Suprapubic skin (tissue), 4 donors: ENCODE measurements at regions not wholly inside any gene's neighbourhood (a gene's known extent, or its start where the extent isn't known, plus 50 kb on each side); places are given as distances from the start of the nearest gene placed in this dataset.

Source experiments
- DNase-seq, 2 donors: peaks; one replicate each; pipeline ENCODE4 v3.0.0-alpha.2; 2019; ENCODE audit warnings: low spot score in 2 of 2
- H3K27ac ChIP-seq: fragments of 200-600 bp; sonication (generic); one replicate; pipeline ENCODE4 v1.5.1; 2019
- H3K27me3 ChIP-seq: fragments of 200-600 bp; sonication (generic); one replicate; pipeline ENCODE4 v1.5.1; 2019
- H3K36me3 ChIP-seq: fragments of 200-600 bp; sonication (generic); one replicate; pipeline ENCODE4 v1.5.1; 2019
- H3K4me1 ChIP-seq: fragments of 200-600 bp; sonication (generic); one replicate; pipeline ENCODE4 v1.5.1; 2019
- H3K4me3 ChIP-seq: fragments of 200-600 bp; sonication (generic); one replicate; pipeline ENCODE4 v1.5.1; 2019; ENCODE audit warnings: mild to moderate bottlenecking
- H3K9me3 ChIP-seq: fragments of 200-600 bp; sonication (generic); one replicate; pipeline ENCODE4 v1.5.1; 2019
- EP300 ChIP-seq: sonication (generic); formaldehyde crosslinking; IDR thresholded peaks from one replicate; pipeline ENCODE4 v1.6.1; 2017; ENCODE audit warnings: antibody characterized with exemption
- POLR2A ChIP-seq, 2 donors: fragments of 450-650 bp; IDR thresholded peaks; one replicate each; pipeline ENCODE4 v1.6.1; 2017; ENCODE audit warnings: antibody characterized with exemption in 2 of 2, mild to moderate bottlenecking in 2 of 2, moderate library complexity in 2 of 2
- POLR2AphosphoS5 ChIP-seq, 3 donors: sonication (generic); formaldehyde crosslinking; IDR thresholded peaks; one replicate each; pipeline ENCODE4 v1.6.1; 2017; ENCODE audit warnings: antibody characterized with exemption in 3 of 3
- WGBS: methylation state at CpG from one replicate; pipeline ENCODE4 v1.1.5; 2018; 5-methylcytosine and 5-hydroxymethylcytosine counted together
- TF ChIP-seq, protein P1 (sequence below), 2 donors: fragments of 200-600 bp in 1 of 2; fragments of 450-650 bp in 1 of 2; sonication (generic) in 1 of 2; IDR thresholded peaks; one replicate each; pipeline ENCODE4 v1.5.1; 2016 to 2019; ENCODE audit warnings: antibody characterized with exemption in 2 of 2, mild to moderate bottlenecking in 1 of 2, moderate library complexity in 1 of 2

DNA sequence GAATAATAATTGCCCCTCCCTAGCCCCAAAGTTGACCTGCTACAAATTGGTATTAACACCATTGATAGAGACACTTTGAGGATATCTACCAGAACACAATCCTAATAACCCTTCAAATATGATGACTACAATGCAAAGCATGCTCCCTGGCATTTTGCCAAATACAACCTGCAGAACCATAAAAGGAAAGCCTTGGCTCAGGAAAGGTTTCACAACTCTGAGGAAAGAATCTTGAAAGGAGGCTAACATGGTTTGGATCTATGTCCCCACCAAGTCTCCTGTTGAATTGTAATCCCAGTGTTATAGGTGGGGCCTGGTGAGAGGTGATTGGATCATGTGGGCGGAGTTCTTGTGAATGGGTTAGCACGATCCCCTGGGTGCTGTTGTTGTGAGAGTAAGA is 140.4 kb upstream of the ARHGAP42 start:
- Histone ChIP-seq H3K9me3 (no peaks in the 10 kb centered on the region), H3K27me3 (no peaks in the 10 kb centered on the region), H3K27ac (no peak overlapping the region), H3K36me3 (no peaks in the 10 kb centered on the region), H3K4me1 (no peaks in the 10 kb centered on the region), H3K4me3 (no peak overlapping the region)
- WGBS: 85% methylated on average over 2 of the region's 2 CpGs
- no peak for DNase-seq
- no peak for TF ChIP-seq POLR2A (IDR thresholded peaks at IDR 0.05)
- TF ChIP-seq EP300: no peak
- no peak for TF ChIP-seq POLR2AphosphoS5 (IDR thresholded peaks at IDR 0.05)
- TF ChIP-seq, protein P1, sequence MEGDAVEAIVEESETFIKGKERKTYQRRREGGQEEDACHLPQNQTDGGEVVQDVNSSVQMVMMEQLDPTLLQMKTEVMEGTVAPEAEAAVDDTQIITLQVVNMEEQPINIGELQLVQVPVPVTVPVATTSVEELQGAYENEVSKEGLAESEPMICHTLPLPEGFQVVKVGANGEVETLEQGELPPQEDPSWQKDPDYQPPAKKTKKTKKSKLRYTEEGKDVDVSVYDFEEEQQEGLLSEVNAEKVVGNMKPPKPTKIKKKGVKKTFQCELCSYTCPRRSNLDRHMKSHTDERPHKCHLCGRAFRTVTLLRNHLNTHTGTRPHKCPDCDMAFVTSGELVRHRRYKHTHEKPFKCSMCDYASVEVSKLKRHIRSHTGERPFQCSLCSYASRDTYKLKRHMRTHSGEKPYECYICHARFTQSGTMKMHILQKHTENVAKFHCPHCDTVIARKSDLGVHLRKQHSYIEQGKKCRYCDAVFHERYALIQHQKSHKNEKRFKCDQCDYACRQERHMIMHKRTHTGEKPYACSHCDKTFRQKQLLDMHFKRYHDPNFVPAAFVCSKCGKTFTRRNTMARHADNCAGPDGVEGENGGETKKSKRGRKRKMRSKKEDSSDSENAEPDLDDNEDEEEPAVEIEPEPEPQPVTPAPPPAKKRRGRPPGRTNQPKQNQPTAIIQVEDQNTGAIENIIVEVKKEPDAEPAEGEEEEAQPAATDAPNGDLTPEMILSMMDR (IDR thresholded peaks at IDR 0.05): no peak

DNA sequence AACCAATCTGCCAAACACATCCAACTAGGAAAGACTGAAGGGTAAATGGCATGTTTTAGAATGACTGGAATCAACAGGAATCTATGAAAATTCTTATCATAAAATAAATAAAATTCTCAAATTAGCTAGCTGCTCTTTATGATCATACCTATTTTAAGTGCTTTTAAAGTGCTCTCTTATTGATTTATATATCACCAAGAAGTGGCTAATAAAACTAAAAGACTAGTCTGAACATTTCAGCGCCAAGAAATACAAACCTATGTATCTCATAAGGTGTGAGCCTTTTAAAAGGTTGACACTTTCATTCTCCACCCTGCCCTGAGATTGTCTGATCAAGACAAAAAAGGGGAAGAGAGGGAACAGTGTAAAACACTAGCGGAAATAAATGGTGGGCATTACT is 136.8 kb upstream of the ARHGAP42 start:
- Histone ChIP-seq H3K9me3 (no peaks in the 10 kb centered on the region), H3K4me1 (no peaks in the 10 kb centered on the region), H3K4me3 (no peak overlapping the region), H3K27me3 (no peaks in the 10 kb centered on the region), H3K36me3 (no peaks in the 10 kb centered on the region), H3K27ac (no peak overlapping the region)
- TF ChIP-seq, protein P1 (IDR thresholded peaks at IDR 0.05): no peak
- TF ChIP-seq POLR2AphosphoS5 (IDR thresholded peaks at IDR 0.05) (no peak), EP300 (no peak), POLR2A (IDR thresholded peaks at IDR 0.05) (no peak)
- no peak for DNase-seq
- 82% methylated on average over 2 of the region's 2 CpGs for WGBS

GRCh38 chr11:100550912-100551632 is 136.0 kb upstream of the ARHGAP42 start:
- Histone ChIP-seq H3K27me3 (no peaks in the 10 kb centered on the region), H3K4me1 (no peaks in the 10 kb centered on the region), H3K36me3 (no peaks in the 10 kb centered on the region), H3K27ac (no peak overlapping the region), H3K9me3 (no peaks in the 10 kb centered on the region), H3K4me3 (no peak overlapping the region)
- 41% methylated on average over 5 of the region's 5 CpGs for WGBS
- TF ChIP-seq POLR2AphosphoS5 (IDR thresholded peaks at IDR 0.05): no peak
- TF ChIP-seq EP300: no peak
- no peak for TF ChIP-seq POLR2A (IDR thresholded peaks at IDR 0.05)
- TF ChIP-seq, protein P1 (IDR thresholded peaks at IDR 0.05): no peak
- DNase-seq: no peak

DNA sequence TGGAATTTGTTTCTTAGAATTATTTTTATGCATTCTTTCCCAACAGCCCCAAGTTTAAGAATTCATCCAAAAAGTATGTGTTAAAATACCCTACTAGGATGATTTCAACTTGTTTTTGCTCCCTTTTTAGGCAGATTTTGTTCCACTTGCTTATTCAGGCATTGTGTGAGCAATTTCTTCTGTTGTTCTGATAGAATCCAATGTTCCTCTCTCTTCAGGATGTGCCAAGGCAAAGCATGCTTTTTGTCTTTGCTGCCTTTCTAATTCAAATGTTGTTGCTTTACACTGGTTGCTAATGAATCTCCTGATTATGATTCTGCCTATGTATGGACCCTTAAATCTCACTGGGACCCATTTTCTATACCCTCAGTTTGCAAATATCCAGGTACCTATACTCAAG is 131.2 kb upstream of the ARHGAP42 start:
- H3K4me3 ChIP-seq: no peak overlapping the region

GRCh38 chr11:100556781-100557180 is 130.3 kb upstream of the ARHGAP42 start:
- 91% methylated on average over 1 of the region's 1 CpG for WGBS

More for the DNA sequence above, 131.2 kb upstream of the ARHGAP42 start:
- Histone ChIP-seq H3K27ac (no peak overlapping the region), H3K36me3 (no peaks in the 10 kb centered on the region), H3K27me3 (no peaks in the 10 kb centered on the region), H3K4me1 (no peaks in the 10 kb centered on the region), H3K9me3 (no peaks in the 10 kb centered on the region)
- no peak for DNase-seq
- no peak for TF ChIP-seq POLR2AphosphoS5 (IDR thresholded peaks at IDR 0.05)
- no peak for TF ChIP-seq POLR2A (IDR thresholded peaks at IDR 0.05)
- TF ChIP-seq EP300: no peak
- TF ChIP-seq, protein P1 (IDR thresholded peaks at IDR 0.05): no peak

More at GRCh38 chr11:100556781-100557180, 130.3 kb upstream of the ARHGAP42 start:
- DNase-seq: no peak
- no peaks in the 10 kb centered on the region for H3K9me3 ChIP-seq
- H3K36me3 ChIP-seq: no peaks in the 10 kb centered on the region
- no peaks in the 10 kb centered on the region for H3K27me3 ChIP-seq
- no peak overlapping the region for H3K27ac ChIP-seq
- TF ChIP-seq POLR2AphosphoS5 (IDR thresholded peaks at IDR 0.05): no peak
- no peak for TF ChIP-seq POLR2A (IDR thresholded peaks at IDR 0.05)
- TF ChIP-seq EP300: no peak
- TF ChIP-seq, protein P1 (IDR thresholded peaks at IDR 0.05): no peak
- no peak overlapping the region for H3K4me3 ChIP-seq
- peaks cover 7% of the 10 kb centered on the region for H3K4me1 ChIP-seq
